ENCODE measurements at regions not wholly inside any gene's neighbourhood (a gene's known extent, or its start where the extent isn't known, plus 50 kb on each side); places are given as distances from the start of the nearest gene placed in this dataset.

- TF ChIP-seq YY1 (IDR thresholded peaks at IDR 0.05; ENCODE audit: insufficient read depth, insufficient read length) (no peak), ZNF274 (IDR thresholded peaks at IDR 0.05; ENCODE audit: low read depth, low read length) (no peak)
Observed at GRCh38 chr4:54843106-54843505, 185.3 kb downstream of the KIT start.
